ENCODE measurements at regions not wholly inside any gene's neighbourhood (a gene's known extent, or its start where the extent isn't known, plus 50 kb on each side); places are given as distances from the start of the nearest gene placed in this dataset.

DNA sequence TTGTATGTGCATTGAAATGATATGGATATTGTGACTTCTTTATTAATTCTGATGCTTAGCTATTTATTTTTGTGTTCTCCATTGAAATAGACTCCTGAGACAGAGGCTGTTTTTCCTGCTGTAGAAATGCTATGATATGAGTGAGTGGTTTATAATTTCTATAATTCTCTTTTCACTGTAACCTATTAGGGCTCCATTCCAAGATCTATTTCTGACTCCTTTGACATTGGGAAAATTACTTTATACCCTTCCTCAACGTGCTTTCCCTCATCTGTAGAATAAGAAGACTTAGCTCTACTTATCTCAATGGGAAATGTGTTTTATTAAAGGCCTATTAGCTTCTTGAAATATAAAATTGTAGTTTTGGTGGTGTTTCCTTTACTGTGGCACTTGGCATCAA lies 144.5 kb upstream of the RPRM start:
- no peak for TF ChIP-seq SNAI2 (CRISPR knock-in tag; IDR thresholded peaks at IDR 0.05)
- no peak for TF ChIP-seq GLIS3 (CRISPR knock-in tag; IDR thresholded peaks at IDR 0.05)
- no peak for TF ChIP-seq ZFP30 (CRISPR knock-in tag; IDR thresholded peaks at IDR 0.05)
- TF ChIP-seq RARB (CRISPR knock-in tag; IDR thresholded peaks at IDR 0.05), result no peak
- TF ChIP-seq ISL1 (CRISPR knock-in tag; IDR thresholded peaks at IDR 0.05), result no peak
- no peak for TF ChIP-seq ARNTL (CRISPR knock-in tag; IDR thresholded peaks at IDR 0.05; ENCODE audit: borderline replicate concordance, low read depth)
- no peak for TF ChIP-seq PPARA (CRISPR knock-in tag; IDR thresholded peaks at IDR 0.05; ENCODE audit: borderline replicate concordance)
- TF ChIP-seq, protein P1, sequence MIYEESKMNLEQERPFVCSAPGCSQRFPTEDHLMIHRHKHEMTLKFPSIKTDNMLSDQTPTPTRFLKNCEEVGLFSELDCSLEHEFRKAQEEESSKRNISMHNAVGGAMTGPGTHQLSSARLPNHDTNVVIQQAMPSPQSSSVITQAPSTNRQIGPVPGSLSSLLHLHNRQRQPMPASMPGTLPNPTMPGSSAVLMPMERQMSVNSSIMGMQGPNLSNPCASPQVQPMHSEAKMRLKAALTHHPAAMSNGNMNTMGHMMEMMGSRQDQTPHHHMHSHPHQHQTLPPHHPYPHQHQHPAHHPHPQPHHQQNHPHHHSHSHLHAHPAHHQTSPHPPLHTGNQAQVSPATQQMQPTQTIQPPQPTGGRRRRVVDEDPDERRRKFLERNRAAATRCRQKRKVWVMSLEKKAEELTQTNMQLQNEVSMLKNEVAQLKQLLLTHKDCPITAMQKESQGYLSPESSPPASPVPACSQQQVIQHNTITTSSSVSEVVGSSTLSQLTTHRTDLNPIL (CRISPR knock-in tag; IDR thresholded peaks at IDR 0.05; ENCODE audit: low read depth), result no peak
- TF ChIP-seq OSR1 (CRISPR knock-in tag; IDR thresholded peaks at IDR 0.05), result no peak
- TF ChIP-seq, protein P2, sequence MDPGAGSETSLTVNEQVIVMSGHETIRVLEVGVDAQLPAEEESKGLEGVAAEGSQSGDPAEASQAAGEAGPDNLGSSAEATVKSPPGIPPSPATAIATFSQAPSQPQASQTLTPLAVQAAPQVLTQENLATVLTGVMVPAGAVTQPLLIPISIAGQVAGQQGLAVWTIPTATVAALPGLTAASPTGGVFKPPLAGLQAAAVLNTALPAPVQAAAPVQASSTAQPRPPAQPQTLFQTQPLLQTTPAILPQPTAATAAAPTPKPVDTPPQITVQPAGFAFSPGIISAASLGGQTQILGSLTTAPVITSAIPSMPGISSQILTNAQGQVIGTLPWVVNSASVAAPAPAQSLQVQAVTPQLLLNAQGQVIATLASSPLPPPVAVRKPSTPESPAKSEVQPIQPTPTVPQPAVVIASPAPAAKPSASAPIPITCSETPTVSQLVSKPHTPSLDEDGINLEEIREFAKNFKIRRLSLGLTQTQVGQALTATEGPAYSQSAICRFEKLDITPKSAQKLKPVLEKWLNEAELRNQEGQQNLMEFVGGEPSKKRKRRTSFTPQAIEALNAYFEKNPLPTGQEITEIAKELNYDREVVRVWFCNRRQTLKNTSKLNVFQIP (CRISPR knock-in tag; IDR thresholded peaks at IDR 0.05; ENCODE audit: borderline replicate concordance, low read depth), result no peak
- TF ChIP-seq ZNF8 (CRISPR knock-in tag; IDR thresholded peaks at IDR 0.05), result no peak
- TF ChIP-seq TOX (CRISPR knock-in tag; IDR thresholded peaks at IDR 0.05; ENCODE audit: borderline replicate concordance), result no peak

Measured in SK-N-SH treated with all-trans-retinoic acid at 6 μM for 48 hours (cell line).